Loucy (cell line): ENCODE measurements at regions not wholly inside any gene's neighbourhood (a gene's known extent, or its start where the extent isn't known, plus 50 kb on each side); places are given as distances from the start of the nearest gene placed in this dataset.

Experiments used
- H2AFZ ChIP-seq: fragments of 200-600 bp; sonication (generic); 2 replicates; pipeline ENCODE4 v1.6.0; 2016; ENCODE audit warnings: antibody characterized with exemption, mild to moderate bottlenecking, low read length, moderate library complexity
- H3F3A ChIP-seq: fragments of 200-600 bp; 2 replicates; pipeline ENCODE4 v1.6.0; 2016; ENCODE audit warnings: antibody characterized with exemption, low read depth, mild to moderate bottlenecking
- H3K27me3 ChIP-seq: fragments of 200-600 bp; sonication (generic); 2 replicates; pipeline ENCODE4 v1.6.1; 2014; ENCODE audit warnings: low read length, mild to moderate bottlenecking; ENCODE audit not compliant: insufficient read depth, poor library complexity, severe bottlenecking
- H3K36me3 ChIP-seq: fragments of 200-600 bp; sonication (generic); 2 replicates; pipeline ENCODE4 v1.6.1; 2016; ENCODE audit warnings: low read length; ENCODE audit not compliant: insufficient read depth
- H3K4me1 ChIP-seq: fragments of 200-600 bp; sonication (generic); 2 replicates; pipeline ENCODE4 v1.5.1; 2014; ENCODE audit warnings: low read length, mild to moderate bottlenecking; ENCODE audit not compliant: insufficient read depth, poor library complexity, severe bottlenecking
- H3K4me2 ChIP-seq: fragments of 200-600 bp; sonication (generic); 2 replicates; pipeline ENCODE4 v1.6.0; 2014; ENCODE audit warnings: antibody characterized with exemption, low read length, low read depth, mild to moderate bottlenecking; ENCODE audit not compliant: poor library complexity, severe bottlenecking
- H3K4me3 ChIP-seq: fragments of 200-600 bp; sonication (generic); 2 replicates; pipeline ENCODE4 v1.5.1; 2014; ENCODE audit warnings: low read length, mild to moderate bottlenecking, mixed read lengths; ENCODE audit not compliant: poor library complexity, severe bottlenecking
- H3K79me2 ChIP-seq: fragments of 200-600 bp; sonication (generic); 2 replicates; pipeline ENCODE4 v1.6.1; 2014; ENCODE audit warnings: low read length; ENCODE audit not compliant: insufficient read depth
- H3K9ac ChIP-seq: fragments of 200-600 bp; sonication (generic); 2 replicates; pipeline ENCODE4 v1.6.0; 2014; ENCODE audit warnings: mild to moderate bottlenecking, low read depth, low read length, moderate library complexity; ENCODE audit not compliant: poor library complexity, severe bottlenecking
- H3K9me2 ChIP-seq: fragments of 200-600 bp; sonication (generic); replicated peaks from 2 replicates; pipeline ENCODE4 v1.6.1; 2016; ENCODE audit warnings: low read depth, low read length, mixed read lengths
- H3K9me3 ChIP-seq: fragments of 200-600 bp; sonication (generic); 2 replicates; pipeline ENCODE4 v1.6.1; 2014; ENCODE audit warnings: mild to moderate bottlenecking, antibody characterized with exemption, low read length, low read depth; ENCODE audit not compliant: insufficient read depth
- H4K20me1 ChIP-seq: fragments of 200-600 bp; sonication (generic); 2 replicates; pipeline ENCODE4 v1.6.0; 2014; ENCODE audit warnings: antibody characterized with exemption, low read length, mild to moderate bottlenecking; ENCODE audit not compliant: insufficient read depth, poor library complexity, severe bottlenecking
- CTCF ChIP-seq: fragments of 200-600 bp; sonication (generic); conservative IDR thresholded peaks from 2 replicates; pipeline ENCODE4 v1.5.1; 2014; ENCODE audit warnings: mild to moderate bottlenecking, antibody characterized with exemption, low read length
- EZH2phosphoT487 ChIP-seq: fragments of 200-600 bp; IDR thresholded peaks from 2 replicates; pipeline ENCODE4 v1.6.1; 2018; ENCODE audit warnings: antibody characterized with exemption, mild to moderate bottlenecking, moderate library complexity, borderline replicate concordance

- no peaks in the 10 kb centered on the region for H3K79me2 ChIP-seq
- no peaks in the 10 kb centered on the region for H3F3A ChIP-seq
- H4K20me1 ChIP-seq, result no peaks in the 10 kb centered on the region
- H2AFZ ChIP-seq, result no peak overlapping the region
- H3K36me3 ChIP-seq, result no peaks in the 10 kb centered on the region
- TF ChIP-seq EZH2phosphoT487 (no peak), CTCF (no peak)
- H3K4me2 ChIP-seq, result no peak overlapping the region
- no peaks in the 10 kb centered on the region for H3K4me1 ChIP-seq
- no peaks in the 10 kb centered on the region for H3K27me3 ChIP-seq
- no peaks in the 10 kb centered on the region for H3K9me2 ChIP-seq
- H3K4me3 ChIP-seq, result no peak overlapping the region
- no peaks in the 10 kb centered on the region for H3K9me3 ChIP-seq
- no peak overlapping the region for H3K9ac ChIP-seq
Measured at GRCh38 chr4:189365451-189365850, 575.2 kb upstream of the FRG1 start.

- no peaks in the 10 kb centered on the region for H3K79me2 ChIP-seq
- no peaks in the 10 kb centered on the region for H3K27me3 ChIP-seq
- H3K9ac ChIP-seq, result no peak overlapping the region
- peaks cover 3% of the 10 kb centered on the region; the same call in 1 of the 2 replicates for H3K9me3 ChIP-seq
- no peak overlapping the region for H3K4me3 ChIP-seq
- TF ChIP-seq CTCF (no peak), EZH2phosphoT487 (no peak)
- H2AFZ ChIP-seq, result no peak overlapping the region
- no peak overlapping the region for H3K4me2 ChIP-seq
- no peaks in the 10 kb centered on the region for H3K9me2 ChIP-seq
- no peaks in the 10 kb centered on the region for H3K36me3 ChIP-seq
- H4K20me1 ChIP-seq, result no peaks in the 10 kb centered on the region
- no peaks in the 10 kb centered on the region for H3F3A ChIP-seq
- no peaks in the 10 kb centered on the region for H3K4me1 ChIP-seq
Measured at GRCh38 chr4:189367832-189368231, 572.8 kb upstream of the FRG1 start.

GRCh38 chr4:189374176-189374575, 566.5 kb upstream of the FRG1 start:
- Histone ChIP-seq H4K20me1 (no peaks in the 10 kb centered on the region), H3K4me3 (no peak overlapping the region), H3K4me1 (no peaks in the 10 kb centered on the region), H3K9ac (no peak overlapping the region), H3F3A (no peaks in the 10 kb centered on the region), H3K9me2 (no peaks in the 10 kb centered on the region), H3K36me3 (no peaks in the 10 kb centered on the region), H3K79me2 (no peaks in the 10 kb centered on the region), H3K27me3 (no peaks in the 10 kb centered on the region), H2AFZ (no peak overlapping the region), H3K9me3 (peaks cover 3% of the 10 kb centered on the region; the same call in 1 of the 2 replicates), H3K4me2 (no peak overlapping the region)
- TF ChIP-seq EZH2phosphoT487 (no peak), CTCF (no peak)
